Endothelial cell (in vitro differentiated cells): ENCODE measurements at regions not wholly inside any gene's neighbourhood (a gene's known extent, or its start where the extent isn't known, plus 50 kb on each side); places are given as distances from the start of the nearest gene placed in this dataset.

Source experiments
- DNase-seq: peaks from one replicate; pipeline ENCODE4 v3.0.0; 2021; ENCODE audit warnings: low spot score
- H3K27ac Mint-ChIP-seq: one replicate; pipeline ENCODE4 v1.8.0; 2021; ENCODE audit warnings: mixed read lengths, inconsistent platforms; ENCODE audit not compliant: unreplicated experiment
- H3K27me3 Mint-ChIP-seq: one replicate; pipeline ENCODE4 v1.8.0; 2021; ENCODE audit warnings: mild to moderate bottlenecking, moderate library complexity, mixed read lengths, inconsistent platforms; ENCODE audit not compliant: unreplicated experiment
- H3K36me3 Mint-ChIP-seq: one replicate; pipeline ENCODE4 v1.8.0; 2021; ENCODE audit warnings: mild to moderate bottlenecking, low read depth, mixed read lengths, inconsistent platforms; ENCODE audit not compliant: unreplicated experiment
- H3K4me1 Mint-ChIP-seq: one replicate; pipeline ENCODE4 v1.8.0; 2021; ENCODE audit warnings: mild to moderate bottlenecking, mixed read lengths, inconsistent platforms; ENCODE audit not compliant: unreplicated experiment
- H3K4me3 Mint-ChIP-seq: one replicate; pipeline ENCODE4 v1.8.0; 2021; ENCODE audit warnings: mild to moderate bottlenecking, mixed read lengths, inconsistent platforms; ENCODE audit not compliant: unreplicated experiment
- H3K9me3 Mint-ChIP-seq: one replicate; pipeline ENCODE4 v1.8.0; 2021; ENCODE audit warnings: mixed read lengths, inconsistent platforms; ENCODE audit not compliant: unreplicated experiment
- CTCF ChIP-seq: fragments of 200-600 bp; sonication (generic); IDR thresholded peaks from one replicate; pipeline ENCODE4 v1.5.0; 2021; ENCODE audit warnings: antibody characterized with exemption; ENCODE audit not compliant: unreplicated experiment

DNA sequence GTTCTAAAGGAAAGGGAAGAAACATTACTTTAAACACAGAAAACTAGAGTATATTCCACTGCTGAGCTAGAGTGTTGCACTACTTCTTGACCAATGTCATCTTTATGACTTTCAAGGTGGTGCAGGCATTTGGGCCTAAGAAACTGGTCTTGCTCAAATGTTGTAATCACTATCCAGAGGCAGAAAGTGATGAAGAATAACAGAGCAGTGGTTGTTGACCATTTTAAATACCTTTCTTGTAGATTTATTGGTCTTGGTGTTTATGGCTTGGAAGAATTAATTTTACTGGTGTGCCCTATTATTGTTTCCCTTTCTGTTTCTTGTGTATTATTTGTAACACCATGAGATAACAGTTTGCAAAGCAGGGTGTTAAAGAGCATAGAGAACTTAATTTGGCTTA, 56.9 kb upstream of the SCN7A start:
- Mint-ChIP-seq H3K9me3 (no peaks in the 10 kb centered on the region), H3K4me3 (no peak overlapping the region), H3K4me1 (no peaks in the 10 kb centered on the region), H3K27ac (no peak overlapping the region), H3K36me3 (no peaks in the 10 kb centered on the region), H3K27me3 (peaks cover 2% of the 10 kb centered on the region)
- DNase-seq: no peak
- no peak for TF ChIP-seq CTCF

- H3K27me3 Mint-ChIP-seq: no peaks in the 10 kb centered on the region
- H3K4me3 Mint-ChIP-seq: no peak overlapping the region
- no peaks in the 10 kb centered on the region for H3K4me1 Mint-ChIP-seq
- H3K9me3 Mint-ChIP-seq: no peaks in the 10 kb centered on the region
- TF ChIP-seq CTCF: no peak
- H3K36me3 Mint-ChIP-seq: no peaks in the 10 kb centered on the region
- no peak for DNase-seq
- no peak overlapping the region for H3K27ac Mint-ChIP-seq
These were observed 51.4 kb upstream of the SCN7A start for GRCh38 chr2:166545473-166545872.
